ENCODE measurements at regions not wholly inside any gene's neighbourhood (a gene's known extent, or its start where the extent isn't known, plus 50 kb on each side); places are given as distances from the start of the nearest gene placed in this dataset.

GRCh38 chr5:21263361-21263760 lies 1275.4 kb upstream of the CDH18 start:
- TF ChIP-seq CTCF (conservative IDR thresholded peaks at IDR 0.05) = no peak
- TF ChIP-seq ZFX (IDR thresholded peaks at IDR 0.05) = no peak
